Thymus (tissue), 11 donors: ENCODE measurements at regions not wholly inside any gene's neighbourhood (a gene's known extent, or its start where the extent isn't known, plus 50 kb on each side); places are given as distances from the start of the nearest gene placed in this dataset.

ENCODE experiments used
- DNase-seq, 9 donors: peaks; one replicate each; pipeline ENCODE4 v3.0.0-alpha.2; 2013; ENCODE audit warnings: low spot score in 9 of 9, low read depth in 6 of 9, missing footprints in 1 of 9
- H3K27ac ChIP-seq, 2 donors: one replicate each; pipeline ENCODE4 v1.5.1; 2013; ENCODE audit warnings: control low read depth in 1 of 2, low read depth in 1 of 2, low read length in 1 of 2, mild to moderate bottlenecking in 1 of 2, moderate library complexity in 1 of 2
- H3K27me3 ChIP-seq, 2 donors: one replicate each; pipeline ENCODE4 v1.5.1; 2013; ENCODE audit warnings: low read length in 1 of 2; ENCODE audit not compliant: control insufficient read depth in 2 of 2, insufficient read depth in 1 of 2
- H3K36me3 ChIP-seq, 2 donors: one replicate each; pipeline ENCODE4 v1.5.1; 2013; ENCODE audit warnings: low read length in 1 of 2, mild to moderate bottlenecking in 1 of 2, moderate library complexity in 1 of 2; ENCODE audit not compliant: control insufficient read depth in 2 of 2, insufficient read depth in 2 of 2
- H3K4me1 ChIP-seq, 2 donors: one replicate each; pipeline ENCODE4 v1.5.1; 2013; ENCODE audit warnings: low read length in 2 of 2; ENCODE audit not compliant: control insufficient read depth in 2 of 2, insufficient read depth in 2 of 2
- H3K4me3 ChIP-seq, 2 donors: one replicate each; pipeline ENCODE4 v1.5.1; 2013; ENCODE audit warnings: low read length in 2 of 2, control low read depth in 1 of 2, mild to moderate bottlenecking in 1 of 2
- H3K9me3 ChIP-seq, 2 donors: one replicate each; pipeline ENCODE4 v1.5.1; 2013; ENCODE audit warnings: low read length in 1 of 2, mild to moderate bottlenecking in 1 of 2; ENCODE audit not compliant: control insufficient read depth in 2 of 2, insufficient read depth in 1 of 2
- WGBS: extraction: QIAGEN DNeasy Blood & Tissue Kit; methylation state at CpG from one replicate; pipeline ENCODE4 v1.1.7; 2013; 5-methylcytosine and 5-hydroxymethylcytosine counted together
- donor health status: healthy.

- Histone ChIP-seq H3K9me3 (no peaks in the 10 kb centered on the region), H3K27ac (no peak overlapping the region), H3K36me3 (no peaks in the 10 kb centered on the region), H3K4me3 (no peak overlapping the region), H3K27me3 (no peaks in the 10 kb centered on the region), H3K4me1 (no peaks in the 10 kb centered on the region)
- WGBS = 98% methylated on average over 3 of the region's 3 CpGs
- DNase-seq = no peak
Observed at GRCh38 chr1:192950926-192951325, 108.2 kb downstream of the UCHL5 start.

- H3K36me3 ChIP-seq = no peaks in the 10 kb centered on the region
- no peak overlapping the region for H3K4me3 ChIP-seq
- 84% methylated on average over 6 of the region's 6 CpGs for WGBS
- no peak for DNase-seq
- H3K27me3 ChIP-seq = no peaks in the 10 kb centered on the region
- no peaks in the 10 kb centered on the region for H3K4me1 ChIP-seq
- H3K9me3 ChIP-seq = no peaks in the 10 kb centered on the region
- H3K27ac ChIP-seq = no peak overlapping the region
Observed at GRCh38 chr1:192951691-192952460, 107.3 kb downstream of the UCHL5 start.

- Histone ChIP-seq H3K9me3 (no peaks in the 10 kb centered on the region), H3K27ac (no peak overlapping the region), H3K36me3 (no peaks in the 10 kb centered on the region), H3K27me3 (no peaks in the 10 kb centered on the region), H3K4me1 (no peaks in the 10 kb centered on the region), H3K4me3 (no peak overlapping the region)
- DNase-seq = no peak
- WGBS = 98% methylated on average over 2 of the region's 2 CpGs
Observed at GRCh38 chr1:192952646-192953045, 106.5 kb downstream of the UCHL5 start.

- Histone ChIP-seq H3K27me3 (no peaks in the 10 kb centered on the region), H3K4me3 (no peak overlapping the region), H3K36me3 (no peaks in the 10 kb centered on the region), H3K4me1 (no peaks in the 10 kb centered on the region), H3K9me3 (no peaks in the 10 kb centered on the region), H3K27ac (no peak overlapping the region)
- no peak for DNase-seq
- WGBS = 93% methylated on average over 7 of the region's 7 CpGs
Observed at GRCh38 chr1:192954705-192955265, 104.4 kb downstream of the UCHL5 start.

- Histone ChIP-seq H3K27me3 (no peaks in the 10 kb centered on the region), H3K4me1 (no peaks in the 10 kb centered on the region), H3K9me3 (no peaks in the 10 kb centered on the region), H3K36me3 (no peaks in the 10 kb centered on the region), H3K27ac (no peak overlapping the region), H3K4me3 (no peak overlapping the region)
- DNase-seq = no peak
Observed at GRCh38 chr1:192958350-192958749, 100.8 kb downstream of the UCHL5 start.

GRCh38 chr1:192958871-192959270, 100.3 kb downstream of the UCHL5 start:
- no peak overlapping the region for H3K27ac ChIP-seq
- H3K36me3 ChIP-seq = no peaks in the 10 kb centered on the region
- no peak overlapping the region for H3K4me3 ChIP-seq
- no peaks in the 10 kb centered on the region for H3K9me3 ChIP-seq
- H3K4me1 ChIP-seq = no peaks in the 10 kb centered on the region
- H3K27me3 ChIP-seq = no peaks in the 10 kb centered on the region
- DNase-seq = no peak

- Histone ChIP-seq H3K27ac (no peak overlapping the region), H3K27me3 (no peaks in the 10 kb centered on the region), H3K4me3 (no peak overlapping the region), H3K36me3 (no peaks in the 10 kb centered on the region), H3K9me3 (no peaks in the 10 kb centered on the region), H3K4me1 (no peaks in the 10 kb centered on the region)
- no peak for DNase-seq
Observed at GRCh38 chr1:192959657-192960186, 99.4 kb downstream of the UCHL5 start.
